ENCODE measurements at regions not wholly inside any gene's neighbourhood (a gene's known extent, or its start where the extent isn't known, plus 50 kb on each side); places are given as distances from the start of the nearest gene placed in this dataset.

DNA sequence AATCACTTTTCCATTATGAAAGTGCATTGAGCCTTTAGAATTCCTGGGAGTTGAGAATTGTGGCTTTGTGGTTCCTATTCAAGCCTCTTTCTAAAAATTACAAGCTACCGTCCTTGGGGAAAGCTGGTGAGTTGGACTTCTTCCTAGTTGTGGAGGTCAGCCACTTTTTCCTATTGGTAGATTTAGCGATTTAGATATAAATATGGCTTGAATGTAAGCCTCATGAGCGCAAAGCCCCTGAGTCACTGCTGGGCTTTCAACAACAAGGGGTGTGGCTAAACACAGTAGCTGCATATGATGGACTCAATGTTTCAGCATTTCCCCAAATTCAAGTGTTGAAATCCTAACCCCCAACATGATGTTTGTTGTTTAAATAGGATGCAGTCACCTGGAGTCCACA lies 150.0 kb upstream of the IGFBP3 start:
- no peaks in the 10 kb centered on the region for H3K9me3 ChIP-seq
- ATAC-seq, result no peak
- 76 to 85% methylated on average over 3 of the region's 3 CpGs for WGBS, 2 donors
- H3K27ac ChIP-seq, result no peak overlapping the region
- no peak overlapping the region for H3K4me3 ChIP-seq
- DNase-seq, result no peak
- intact Hi-C loops (cut with DNase I), result no loop called here
- H3K4me1 ChIP-seq, result peaks cover 0 to 12% (median 0%) of the 10 kb centered on the region in 9 donors
- no peak for TF ChIP-seq CTCF (IDR thresholded peaks at IDR 0.05)
- no peaks in the 10 kb centered on the region for H3K27me3 ChIP-seq
- H3K36me3 ChIP-seq, result no peaks in the 10 kb centered on the region

DNA sequence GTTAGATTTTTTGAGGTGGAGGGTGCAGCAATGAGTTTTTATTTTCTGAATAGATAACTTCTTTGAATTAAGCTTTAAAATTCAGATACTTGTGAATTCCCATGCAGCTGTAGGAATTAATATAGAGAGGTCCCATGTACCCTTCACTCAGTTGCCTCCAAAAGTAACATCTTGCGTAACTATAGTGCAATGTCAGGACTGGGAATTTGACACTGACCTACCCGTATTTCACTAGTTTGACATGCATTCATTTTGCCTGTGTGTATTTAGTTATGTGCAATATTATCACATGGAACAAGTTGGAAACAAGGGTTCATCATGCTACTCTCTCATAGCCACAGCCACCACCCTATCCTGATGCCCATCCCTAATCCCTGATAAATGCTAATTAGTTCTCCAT lies 147.1 kb upstream of the IGFBP3 start:
- 59 to 91% methylated on average over 2 of the region's 2 CpGs for WGBS, 2 donors
- no peaks in the 10 kb centered on the region for H3K27me3 ChIP-seq
- ATAC-seq (no peak), DNase-seq (no peak)
- peaks cover 0 to 2% (median 0%) of the 10 kb centered on the region in 11 donors for H3K9me3 ChIP-seq
- H3K27ac ChIP-seq, result no peak overlapping the region
- H3K4me1 ChIP-seq, result peaks cover 0 to 12% (median 0%) of the 10 kb centered on the region in 9 donors
- intact Hi-C loops (cut with DNase I), result no loop called here
- no peak overlapping the region for H3K4me3 ChIP-seq
- no peaks in the 10 kb centered on the region for H3K36me3 ChIP-seq
- no peak for TF ChIP-seq CTCF (IDR thresholded peaks at IDR 0.05)

DNA sequence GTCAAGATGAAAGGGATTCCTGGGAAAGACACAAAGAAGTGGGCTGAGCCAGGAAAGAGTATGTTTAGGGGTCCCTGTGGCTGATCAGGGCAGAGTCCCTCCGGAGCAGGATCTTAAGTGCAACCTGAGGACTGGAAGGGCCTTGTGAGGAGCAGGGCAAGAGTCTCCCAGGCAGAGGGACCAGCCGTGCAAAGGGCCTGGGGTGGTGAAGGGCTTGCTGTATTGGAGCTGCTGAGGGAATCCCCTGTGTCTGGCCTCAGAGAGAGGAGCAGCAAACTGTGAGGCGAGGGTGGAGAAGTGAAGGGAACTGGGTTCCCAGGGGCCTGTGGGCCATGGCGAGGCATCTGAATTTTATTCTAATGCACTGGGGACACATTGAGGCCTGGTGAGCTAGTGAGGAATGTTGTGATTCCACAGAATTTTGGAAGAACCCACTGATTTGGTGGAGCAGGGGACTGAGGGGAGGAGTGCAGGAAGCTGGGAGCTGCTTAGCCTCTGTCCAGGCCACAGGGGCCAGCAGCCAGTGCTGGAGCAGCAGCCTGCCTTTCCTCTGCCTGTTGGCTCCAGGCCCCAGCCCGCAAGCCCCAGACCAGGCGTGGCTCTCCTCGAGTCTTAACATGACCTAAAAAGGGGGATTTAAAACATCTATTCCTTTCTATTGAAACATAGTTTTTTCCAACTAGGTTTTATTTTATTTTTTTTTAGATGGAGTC lies 138.4 kb upstream of the IGFBP3 start:
- Histone ChIP-seq H3K27ac (peak overlapping the region in 2 of 10 donors; percentile 5 to 27), H3K4me3 (no peak overlapping the region), H3K4me1 (peaks cover 0 to 13% (median 8%) of the 10 kb centered on the region in 9 donors), H3K27me3 (no peaks in the 10 kb centered on the region), H3K9me3 (no peaks in the 10 kb centered on the region), H3K36me3 (no peaks in the 10 kb centered on the region)
- intact Hi-C loops (cut with DNase I), result loop anchor here in 1 of 10 donors (10.0 kb wide), 1 partner anchor 65 kb away; no protein-coding TSS in a partner anchor
- DNase-seq (peak; percentile 31 to 48), ATAC-seq (peak; percentile 50 to 94 (median 92))
- 71 to 72% methylated on average over 7 of the region's 7 CpGs for WGBS, 2 donors
- TF ChIP-seq CTCF (IDR thresholded peaks at IDR 0.05), result no peak

GRCh38 chr7:46058086-46058823 lies 137.2 kb upstream of the IGFBP3 start:
- intact Hi-C loops (cut with DNase I), result loop anchor here in 1 of 10 donors (10.0 kb wide), 1 partner anchor 63 kb away; no protein-coding TSS in a partner anchor
- H3K27me3 ChIP-seq, result no peaks in the 10 kb centered on the region
- DNase-seq, result no peak
- H3K36me3 ChIP-seq, result no peaks in the 10 kb centered on the region
- no peak for TF ChIP-seq CTCF (IDR thresholded peaks at IDR 0.05)
- H3K27ac ChIP-seq, result no peak overlapping the region
- no peak for ATAC-seq
- peaks cover 0 to 25% (median 13%) of the 10 kb centered on the region in 9 donors for H3K4me1 ChIP-seq
- 92 to 96% methylated on average over 4 of the region's 4 CpGs for WGBS, 2 donors
- H3K9me3 ChIP-seq, result no peaks in the 10 kb centered on the region
- no peak overlapping the region for H3K4me3 ChIP-seq
